RWPE1 (cell line): ENCODE measurements at regions not wholly inside any gene's neighbourhood (a gene's known extent, or its start where the extent isn't known, plus 50 kb on each side); places are given as distances from the start of the nearest gene placed in this dataset.

Experiments
- CTCF ChIA-PET: fragments of 350-600 bp; sonication (Branson Sonifier 250); formaldehyde crosslinking; extraction: SDS; loops from one replicate; lab custom pipeline; 2021; lab: Yijun Ruan, JAX
- POLR2A ChIA-PET: fragments of 400-600 bp; formaldehyde crosslinking; extraction: SDS; loops from one replicate; lab custom pipeline; 2020; ENCODE audit warnings: antibody characterized with exemption; ENCODE audit not compliant: low non-redundant PET; lab: Yijun Ruan, JAX
- DNase-seq: peaks from one replicate; pipeline ENCODE4 v3.0.0; 2012; ENCODE audit warnings: low spot score
- H3K27ac ChIP-seq: fragments of 450-650 bp; 2 replicates; pipeline ENCODE4 v1.5.1; 2017
- CTCF ChIP-seq: fragments of 450-650 bp; conservative IDR thresholded peaks from 2 replicates; pipeline ENCODE4 v1.5.1; 2017; ENCODE audit warnings: low read depth, mild to moderate bottlenecking

DNA sequence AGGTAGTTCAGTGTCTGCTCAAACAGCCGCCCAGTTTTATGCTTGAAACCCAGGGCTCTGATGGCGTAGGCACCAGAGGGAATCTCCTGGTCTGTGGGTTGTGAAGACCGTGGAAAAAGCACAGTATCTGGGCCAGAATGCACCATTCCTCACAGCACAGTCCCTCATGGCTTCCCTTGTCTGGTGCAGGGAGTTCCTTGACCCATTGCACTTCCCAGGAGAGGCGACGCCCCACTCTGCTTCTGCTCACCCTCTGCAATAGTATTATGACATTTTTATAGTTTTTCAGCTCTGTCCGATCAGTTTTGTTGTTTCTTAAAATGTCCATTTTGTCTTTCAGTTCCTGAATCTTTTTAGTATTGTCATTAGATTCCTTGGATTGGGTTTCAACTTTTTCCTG is 343.5 kb downstream of the EDEM1 start:
- DNase-seq, result no peak
- TF ChIP-seq CTCF, result no peak
- H3K27ac ChIP-seq, result no peak overlapping the region
- ChIA-PET CTCF (no interaction called here), POLR2A (no interaction called here)

DNA sequence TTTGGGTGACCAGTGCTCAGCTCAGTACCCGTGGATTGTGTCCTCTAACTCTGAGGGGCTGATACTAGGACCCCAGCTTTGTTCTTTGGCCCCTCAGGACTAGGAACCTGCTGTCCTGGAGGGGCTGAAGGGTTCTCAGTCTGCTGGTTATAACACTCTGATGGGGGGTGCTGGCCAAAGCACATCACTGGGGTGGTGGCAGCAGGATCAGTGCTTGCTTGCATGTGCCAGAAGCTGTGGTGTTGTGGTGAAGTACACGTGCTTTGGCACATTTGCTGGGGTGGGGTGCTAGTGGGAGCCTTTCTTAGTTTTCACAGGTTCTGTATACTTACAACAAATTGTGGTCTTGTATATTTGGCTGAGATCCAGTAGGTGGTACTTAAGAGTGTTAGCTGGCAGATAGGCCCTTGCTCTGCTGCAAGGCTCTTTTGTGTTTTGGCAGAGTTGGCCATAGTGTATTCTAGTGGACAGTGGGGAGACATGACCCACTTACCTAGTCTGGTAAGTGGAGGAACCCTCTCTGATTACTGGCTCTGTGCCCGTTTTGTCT is 344.3 kb downstream of the EDEM1 start:
- POLR2A ChIA-PET, result no interaction called here
- CTCF ChIA-PET, result interaction anchor here (0.7 kb wide), 1 partner anchor 177 kb away, joined by 3 read pairs; no protein-coding TSS in a partner anchor
- TF ChIP-seq CTCF, result no peak
- H3K27ac ChIP-seq, result no peak overlapping the region
- no peak for DNase-seq

DNA sequence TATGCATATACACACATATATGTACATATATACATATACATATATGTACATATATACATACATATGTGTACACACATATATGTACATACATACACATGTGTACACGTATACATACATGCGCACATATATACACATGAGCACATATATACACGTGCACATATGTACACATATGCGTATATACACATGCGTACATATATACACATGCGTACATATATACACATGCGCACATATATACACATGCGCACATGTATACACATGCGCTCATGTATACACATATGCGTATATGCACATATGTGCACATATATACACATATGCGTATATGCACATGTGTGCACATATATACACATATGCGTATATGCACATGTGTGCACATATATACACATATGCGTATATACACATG is 353.0 kb downstream of the EDEM1 start:
- POLR2A ChIA-PET, result no interaction called here
- no peak overlapping the region for H3K27ac ChIP-seq
- no peak for TF ChIP-seq CTCF
- DNase-seq, result no peak
- CTCF ChIA-PET, result no interaction called here

GRCh38 chr3:5542472-5542871 is 355.0 kb downstream of the EDEM1 start:
- no peak for TF ChIP-seq CTCF
- ChIA-PET CTCF (no interaction called here), POLR2A (no interaction called here)
- DNase-seq, result no peak
- H3K27ac ChIP-seq, result no peak overlapping the region

- POLR2A ChIA-PET, result no interaction called here
- no peak for DNase-seq
- no peak overlapping the region for H3K27ac ChIP-seq
- CTCF ChIA-PET, result no interaction called here
- no peak for TF ChIP-seq CTCF
These were observed 355.5 kb downstream of the EDEM1 start for GRCh38 chr3:5543047-5543446.

- no peak overlapping the region for H3K27ac ChIP-seq
- DNase-seq, result no peak
- CTCF ChIA-PET, result no interaction called here
- TF ChIP-seq CTCF, result no peak
- POLR2A ChIA-PET, result no interaction called here
These were observed 358.2 kb downstream of the EDEM1 start for GRCh38 chr3:5545719-5546118.

GRCh38 chr3:5553203-5553602 is 365.7 kb downstream of the EDEM1 start:
- TF ChIP-seq CTCF, result no peak
- no peak for DNase-seq
- CTCF ChIA-PET, result no interaction called here
- no peak overlapping the region for H3K27ac ChIP-seq
- POLR2A ChIA-PET, result no interaction called here
